BJ (cell line): ENCODE measurements at regions not wholly inside any gene's neighbourhood (a gene's known extent, or its start where the extent isn't known, plus 50 kb on each side); places are given as distances from the start of the nearest gene placed in this dataset.

Experiments used
- CTCF ChIA-PET: fragments of 350-600 bp; formaldehyde crosslinking; extraction: SDS; loops from one replicate; lab custom pipeline; 2021; ENCODE audit warnings: antibody characterized with exemption, inconsistent platforms; lab: Yijun Ruan, JAX
- POLR2A ChIA-PET: fragments of 300-600 bp; sonication (Branson Sonifier 250); formaldehyde crosslinking; extraction: SDS; loops from one replicate; lab custom pipeline; 2021; ENCODE audit warnings: antibody characterized with exemption; lab: Charles Lee
- DNase-seq: peaks from one replicate; pipeline ENCODE4 v3.0.0-alpha.2; 2011; ENCODE audit warnings: low read depth
- H3K27me3 ChIP-seq: 2 replicates; pipeline ENCODE4 v1.6.0; 2011; ENCODE audit warnings: low read length; ENCODE audit not compliant: control insufficient read depth, insufficient read depth
- H3K36me3 ChIP-seq: 2 replicates; pipeline ENCODE4 v1.5.1; 2011; ENCODE audit warnings: low read length; ENCODE audit not compliant: control insufficient read depth, insufficient read depth
- H3K4me3 ChIP-seq: 2 replicates; pipeline ENCODE4 v1.5.1; 2011; ENCODE audit warnings: low read depth, mild to moderate bottlenecking, control low read depth, low read length
- TF ChIP-seq, protein P1 (sequence below): IDR thresholded peaks from 2 replicates; pipeline ENCODE4 v1.5.1; 2011; ENCODE audit warnings: low read depth, mild to moderate bottlenecking, control low read depth, inconsistent platforms, low read length, moderate library complexity; ENCODE audit not compliant: insufficient read depth

DNA sequence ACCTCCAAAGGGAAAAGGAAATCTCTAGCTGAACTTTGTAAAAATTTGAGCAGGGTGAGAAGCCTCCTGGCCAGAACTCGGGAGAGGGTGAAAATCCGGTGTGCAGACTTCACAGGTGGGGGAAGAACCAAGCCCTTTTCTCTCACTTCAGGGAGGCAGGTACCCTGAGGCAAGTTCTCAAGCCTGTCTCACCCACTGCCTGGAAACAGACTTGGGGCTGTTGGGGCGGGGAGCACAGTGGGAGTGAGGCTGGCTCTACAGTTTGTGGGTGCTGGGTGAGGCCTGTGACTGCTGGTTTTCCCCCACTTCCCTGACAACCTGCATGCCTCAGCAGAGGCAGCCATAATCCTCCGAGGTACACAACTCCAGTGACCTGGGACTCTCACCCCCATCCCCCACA lies 187.1 kb downstream of the KIF4B start:
- DNase-seq: no peak
- no peaks in the 10 kb centered on the region for H3K36me3 ChIP-seq
- no peak overlapping the region for H3K4me3 ChIP-seq
- CTCF ChIA-PET: no interaction called here
- TF ChIP-seq, protein P1, sequence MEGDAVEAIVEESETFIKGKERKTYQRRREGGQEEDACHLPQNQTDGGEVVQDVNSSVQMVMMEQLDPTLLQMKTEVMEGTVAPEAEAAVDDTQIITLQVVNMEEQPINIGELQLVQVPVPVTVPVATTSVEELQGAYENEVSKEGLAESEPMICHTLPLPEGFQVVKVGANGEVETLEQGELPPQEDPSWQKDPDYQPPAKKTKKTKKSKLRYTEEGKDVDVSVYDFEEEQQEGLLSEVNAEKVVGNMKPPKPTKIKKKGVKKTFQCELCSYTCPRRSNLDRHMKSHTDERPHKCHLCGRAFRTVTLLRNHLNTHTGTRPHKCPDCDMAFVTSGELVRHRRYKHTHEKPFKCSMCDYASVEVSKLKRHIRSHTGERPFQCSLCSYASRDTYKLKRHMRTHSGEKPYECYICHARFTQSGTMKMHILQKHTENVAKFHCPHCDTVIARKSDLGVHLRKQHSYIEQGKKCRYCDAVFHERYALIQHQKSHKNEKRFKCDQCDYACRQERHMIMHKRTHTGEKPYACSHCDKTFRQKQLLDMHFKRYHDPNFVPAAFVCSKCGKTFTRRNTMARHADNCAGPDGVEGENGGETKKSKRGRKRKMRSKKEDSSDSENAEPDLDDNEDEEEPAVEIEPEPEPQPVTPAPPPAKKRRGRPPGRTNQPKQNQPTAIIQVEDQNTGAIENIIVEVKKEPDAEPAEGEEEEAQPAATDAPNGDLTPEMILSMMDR: no peak
- H3K27me3 ChIP-seq: no peaks in the 10 kb centered on the region
- POLR2A ChIA-PET: no interaction called here

DNA sequence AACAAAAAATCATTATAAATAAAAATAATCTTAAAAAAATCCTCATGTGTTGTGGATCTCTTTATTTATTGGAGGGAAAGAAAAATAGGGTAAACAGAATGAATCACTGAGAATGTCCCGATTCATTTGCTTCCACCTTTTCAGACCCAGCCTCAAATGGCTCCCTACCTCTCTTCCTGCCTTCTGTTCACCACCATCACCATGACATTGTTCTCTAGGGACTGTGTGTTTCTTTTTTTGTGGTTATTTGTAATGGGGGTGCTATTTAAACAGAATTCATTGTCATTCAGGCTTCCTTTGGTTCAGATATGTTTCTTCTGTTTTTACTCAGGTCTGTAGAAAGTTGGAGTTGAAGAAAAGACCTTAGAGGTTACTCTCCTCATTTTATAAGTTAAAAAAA lies 198.2 kb downstream of the KIF4B start:
- H3K36me3 ChIP-seq: no peaks in the 10 kb centered on the region
- POLR2A ChIA-PET: no interaction called here
- no peak overlapping the region for H3K4me3 ChIP-seq
- H3K27me3 ChIP-seq: no peaks in the 10 kb centered on the region
- TF ChIP-seq, protein P1: no peak
- no peak for DNase-seq
- CTCF ChIA-PET: no interaction called here

DNA sequence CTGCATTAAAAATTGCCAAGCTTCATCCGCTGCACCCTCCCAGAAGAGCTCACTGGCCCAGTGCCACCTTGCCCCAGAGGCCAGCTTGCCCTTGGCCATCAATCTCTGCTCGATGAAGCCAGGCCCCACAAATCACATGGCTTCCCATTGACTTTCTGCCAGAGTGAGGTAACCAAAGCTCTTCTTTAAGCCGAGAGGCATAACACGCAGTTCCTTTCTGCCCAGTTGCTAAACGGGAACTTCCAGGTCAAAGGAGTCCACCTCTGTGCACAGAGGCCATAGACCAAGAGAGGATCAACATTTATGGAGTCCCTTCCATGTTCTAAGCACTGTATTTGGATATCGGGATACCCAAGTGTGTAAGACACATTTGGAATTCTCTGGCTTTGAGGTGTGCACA lies 208.8 kb downstream of the KIF4B start:
- no peak for DNase-seq
- no peak overlapping the region for H3K4me3 ChIP-seq
- H3K36me3 ChIP-seq: no peaks in the 10 kb centered on the region
- ChIA-PET CTCF (no interaction called here), POLR2A (no interaction called here)
- TF ChIP-seq, protein P1: no peak
- H3K27me3 ChIP-seq: no peaks in the 10 kb centered on the region

DNA sequence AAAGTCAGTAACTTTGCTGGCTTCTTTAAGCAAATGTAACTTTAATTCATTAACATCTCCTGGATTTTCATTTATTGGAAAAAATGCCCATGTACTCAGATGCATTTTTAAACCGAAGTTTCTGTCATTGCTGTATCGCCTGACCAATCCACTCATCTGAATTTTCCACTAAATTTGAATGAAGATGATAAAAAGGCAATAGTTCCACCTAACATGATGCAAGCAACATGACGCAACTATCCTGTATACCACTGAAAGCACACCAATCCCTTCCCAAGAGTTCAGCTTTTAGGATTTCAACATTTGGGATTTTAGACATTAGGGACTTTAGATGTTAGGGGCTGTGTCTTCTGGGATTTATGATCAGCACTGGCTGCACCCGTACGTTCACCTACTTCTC lies 215.6 kb downstream of the KIF4B start:
- no peak for DNase-seq
- ChIA-PET POLR2A (no interaction called here), CTCF (no interaction called here)
- Histone ChIP-seq H3K4me3 (no peak overlapping the region), H3K36me3 (no peaks in the 10 kb centered on the region), H3K27me3 (no peaks in the 10 kb centered on the region)
- TF ChIP-seq, protein P1: no peak

DNA sequence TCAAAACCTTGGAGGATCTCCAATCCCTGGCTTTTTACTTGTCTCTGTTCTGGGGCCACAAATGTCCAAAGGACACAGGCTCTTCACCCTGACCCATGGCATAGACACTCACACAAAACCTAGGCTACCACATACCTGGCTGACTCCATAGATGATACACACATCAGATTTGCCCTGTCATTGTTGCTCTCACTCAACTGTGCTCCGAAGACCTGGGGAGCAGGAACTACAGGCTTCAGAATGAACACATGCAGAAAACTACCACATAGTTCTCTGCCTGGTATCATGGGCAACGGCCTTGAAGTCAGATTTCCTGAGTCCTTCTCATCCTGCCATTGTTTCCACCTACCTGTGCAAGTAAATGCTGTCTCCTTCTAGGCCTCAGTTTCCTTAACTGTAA lies 226.2 kb downstream of the KIF4B start:
- no peak overlapping the region for H3K4me3 ChIP-seq
- ChIA-PET POLR2A (no interaction called here), CTCF (no interaction called here)
- no peaks in the 10 kb centered on the region for H3K27me3 ChIP-seq
- TF ChIP-seq, protein P1: no peak
- no peaks in the 10 kb centered on the region for H3K36me3 ChIP-seq
- no peak for DNase-seq
